IMR-90 (cell line): ENCODE measurements at regions not wholly inside any gene's neighbourhood (a gene's known extent, or its start where the extent isn't known, plus 50 kb on each side); places are given as distances from the start of the nearest gene placed in this dataset.

Experiments used
- ATAC-seq: fragments of 200-7000 bp; cut with Tn5 transposase; 2 replicates; pipeline ENCODE4 v1.9.1; 2020; ENCODE audit warnings: low read depth, mild to moderate bottlenecking, moderate library complexity
- BruUV-seq: library from RNA; stranded (reverse); fragments of 400-500 nt; replicated peaks from 2 replicates; lab custom pipeline; 2021; lab: Mats Ljungman, UMichigan
- CTCF ChIA-PET: fragments of 300-600 bp; formaldehyde crosslinking; extraction: SDS; loops from one replicate; lab custom pipeline; 2021; ENCODE audit warnings: antibody characterized with exemption; lab: Yijun Ruan, JAX
- POLR2A ChIA-PET: fragments of 300-600 bp; sonication (Branson Sonifier 250); formaldehyde crosslinking; loops from one replicate; lab custom pipeline; 2022; ENCODE audit warnings: antibody characterized with exemption; ENCODE audit not compliant: unreplicated experiment; lab: Charles Lee
- DNase-seq: peaks from one replicate; pipeline ENCODE4 v3.0.0; 2013
- H2AFZ ChIP-seq: replicated peaks from 2 replicates; pipeline ENCODE3; 2013; ENCODE audit warnings: low read length, mild to moderate bottlenecking; ENCODE audit not compliant: poor library complexity
- H2AK5ac ChIP-seq: 2 replicates; pipeline ENCODE4 v1.6.1; 2013; ENCODE audit warnings: low read depth, low read length, inconsistent platforms
- H2AK9ac ChIP-seq: replicated peaks from 2 replicates; pipeline ENCODE3; 2013; ENCODE audit warnings: mild to moderate bottlenecking, low read depth, low read length, moderate library complexity; ENCODE audit not compliant: poor library complexity
- H2BK120ac ChIP-seq: 2 replicates; pipeline ENCODE4 v1.6.1; 2013; ENCODE audit warnings: low read depth, low read length, inconsistent platforms
- H2BK15ac ChIP-seq: 3 replicates; pipeline ENCODE4 v1.6.1; 2013; ENCODE audit warnings: low read depth, low read length, inconsistent platforms
- H2BK20ac ChIP-seq: 2 replicates; pipeline ENCODE4 v1.6.1; 2013; ENCODE audit warnings: low read depth, mild to moderate bottlenecking, inconsistent platforms, low read length, moderate library complexity
- H2BK5ac ChIP-seq: 2 replicates; pipeline ENCODE4 v1.6.1; 2013; ENCODE audit warnings: mild to moderate bottlenecking, low read depth, low read length, inconsistent platforms; ENCODE audit not compliant: poor library complexity, severe bottlenecking
- H3K14ac ChIP-seq: replicated peaks from 2 replicates; pipeline ENCODE4 v1.6.1; 2013; ENCODE audit warnings: low read depth, low read length, inconsistent platforms
- H3K18ac ChIP-seq: 2 replicates; pipeline ENCODE4 v1.6.1; 2013; ENCODE audit warnings: low read depth, low read length, control low read depth
- H3K23ac ChIP-seq: 2 replicates; pipeline ENCODE4 v1.6.1; 2013; ENCODE audit warnings: low read depth, low read length, inconsistent platforms
- H3K27ac ChIP-seq: 2 replicates; pipeline ENCODE4 v1.5.1; 2013; ENCODE audit warnings: mild to moderate bottlenecking, control low read depth, low read length; ENCODE audit not compliant: insufficient read depth
- H3K27me3 ChIP-seq: 2 replicates; pipeline ENCODE4 v1.6.1; 2013; ENCODE audit warnings: low read length; ENCODE audit not compliant: control insufficient read depth, insufficient read depth
- H3K36me3 ChIP-seq: 2 replicates; pipeline ENCODE4 v1.6.1; 2013; ENCODE audit warnings: low read length, mixed read lengths; ENCODE audit not compliant: control insufficient read depth, insufficient read depth
- H3K4ac ChIP-seq: 2 replicates; pipeline ENCODE4 v1.6.1; 2013; ENCODE audit warnings: low read depth, low read length, inconsistent platforms
- H3K4me1 ChIP-seq: 2 replicates; pipeline ENCODE4 v1.6.1; 2013; ENCODE audit warnings: low read length, mixed read lengths; ENCODE audit not compliant: control insufficient read depth, insufficient read depth
- H3K4me2 ChIP-seq: 2 replicates; pipeline ENCODE4 v1.6.1; 2013; ENCODE audit warnings: low read depth, mild to moderate bottlenecking, control low read depth, low read length, moderate library complexity
- H3K4me3 ChIP-seq: 2 replicates; pipeline ENCODE4 v1.5.1; 2013; ENCODE audit warnings: low read depth, mild to moderate bottlenecking, control low read depth, low read length, moderate library complexity; ENCODE audit not compliant: insufficient read depth
- H3K56ac ChIP-seq: 2 replicates; pipeline ENCODE4 v1.6.1; 2013; ENCODE audit warnings: low read length, inconsistent platforms; ENCODE audit not compliant: insufficient read depth; ENCODE audit errors: extremely low read depth
- H3K79me1 ChIP-seq, 2 experiments: 2 replicates each; pipeline ENCODE4 v1.6.1; 2013; ENCODE audit warnings: low read length in 2 of 2, inconsistent platforms in 1 of 2, low read depth in 1 of 2
- H3K9ac ChIP-seq: 2 replicates; pipeline ENCODE4 v1.6.1; 2013; ENCODE audit warnings: low read depth, low read length, control low read depth
- H3K9me1 ChIP-seq: 2 replicates; pipeline ENCODE4 v1.6.1; 2013; ENCODE audit warnings: low read length, inconsistent platforms; ENCODE audit not compliant: insufficient read depth
- H3K9me3 ChIP-seq: 2 replicates; pipeline ENCODE4 v1.6.1; 2013; ENCODE audit warnings: low read length; ENCODE audit not compliant: control insufficient read depth, insufficient read depth
- H4K20me1 ChIP-seq: 2 replicates; pipeline ENCODE4 v1.6.1; 2013; ENCODE audit warnings: low read length, inconsistent platforms; ENCODE audit not compliant: insufficient read depth
- H4K5ac ChIP-seq: 2 replicates; pipeline ENCODE4 v1.6.1; 2013; ENCODE audit warnings: mild to moderate bottlenecking, low read depth, low read length, control low read depth
- H4K8ac ChIP-seq, 2 experiments: 2 replicates each; pipeline ENCODE4 v1.6.1; 2013; ENCODE audit warnings: low read depth in 2 of 2, low read length in 2 of 2, control low read depth in 1 of 2, inconsistent platforms in 1 of 2
- H4K91ac ChIP-seq: 2 replicates; pipeline ENCODE4 v1.6.1; 2013; ENCODE audit warnings: low read depth, low read length, inconsistent platforms; ENCODE audit not compliant: insufficient read depth
- BHLHE40 ChIP-seq: fragments of 150-350 bp; IDR thresholded peaks from 2 replicates; pipeline ENCODE4 v1.6.1; 2016; ENCODE audit warnings: mild to moderate bottlenecking, low read depth, low read length
- CEBPB ChIP-seq: IDR thresholded peaks from 2 replicates; pipeline ENCODE4 v1.6.1; 2012; ENCODE audit warnings: low read depth, low read length, improper control_type of control experiment
- MAZ ChIP-seq: IDR thresholded peaks from 2 replicates; pipeline ENCODE4 v1.6.1; 2012; ENCODE audit warnings: low read depth, mild to moderate bottlenecking, low read length, improper control_type of control experiment, moderate library complexity, borderline replicate concordance
- MXI1 ChIP-seq: IDR thresholded peaks from 2 replicates; pipeline ENCODE4 v1.6.1; 2012; ENCODE audit warnings: low read depth, mild to moderate bottlenecking, low read length, moderate library complexity, borderline replicate concordance
- RFX5 ChIP-seq: IDR thresholded peaks from 2 replicates; pipeline ENCODE4 v1.8.0; 2012; ENCODE audit warnings: low read depth, mild to moderate bottlenecking, low read length, moderate library complexity
- WGBS, 2 experiments: methylation state at CpG; one replicate each; pipeline versions ENCODE4 v1.1.5 to v1.1.7; 2013; ENCODE audit warnings: missing lambda C conversion rate in 2 of 2; ENCODE audit not compliant: insufficient read length in 1 of 2; ENCODE audit errors: extremely low coverage in 2 of 2; 5-methylcytosine and 5-hydroxymethylcytosine counted together
- dilution Hi-C: fragments of 300-500 bp; cut with HindIII; formaldehyde crosslinking; loops from one replicate; pipeline ENCODE4 v1.14.3; 2018; ENCODE audit warnings: low sequenced_read_pairs; ENCODE audit not compliant: unreplicated experiment
- in situ Hi-C: fragments of 300-500 bp; cut with MboI; formaldehyde crosslinking; loops from 3 replicates; pipeline ENCODE4 v1.14.3; 2019; ENCODE audit warnings: low sequenced_read_pairs, inconsistent platforms, mixed read lengths
- intact Hi-C: fragments of 100-400 bp; cut with micrococcal nuclease; formaldehyde crosslinking; loops from 2 replicates; pipeline ENCODE4 v1.10.0; 2022

- Histone ChIP-seq H3K79me1 (no peaks in the 10 kb centered on the region), H3K9me1 (peaks cover 10% of the 10 kb centered on the region; the same call in 1 of the 2 replicates), H3K36me3 (no peaks in the 10 kb centered on the region), H3K27ac (no peak overlapping the region), H3K56ac (no peak overlapping the region), H3K9me3 (no peaks in the 10 kb centered on the region), H2AK5ac (peak overlapping the region; percentile 72; the same call in 1 of the 2 replicates), H3K9ac (no peak overlapping the region), H2BK20ac (peak overlapping the region; percentile 0; the same call in 1 of the 2 replicates), H3K27me3 (no peaks in the 10 kb centered on the region), H4K91ac (no peak overlapping the region), H2AK9ac (no peak overlapping the region), H3K14ac (no peak overlapping the region), H2BK15ac (peak overlapping the region; percentile 62; the same call in 2 of the 3 replicates), H4K8ac (peak overlapping the region; percentile 49 to 77; a peak in 2 of 4 replicates), H3K4ac (no peak overlapping the region), H3K4me3 (no peak overlapping the region), H4K20me1 (no peaks in the 10 kb centered on the region), H3K4me2 (no peak overlapping the region), H2AFZ (no peak overlapping the region), H2BK120ac (no peak overlapping the region), H3K4me1 (peaks cover 20% of the 10 kb centered on the region), H3K18ac (no peak overlapping the region), H2BK5ac (no peak overlapping the region), H3K23ac (no peak overlapping the region), H4K5ac (no peak overlapping the region; the same call in none of the 2 replicates)
- TF ChIP-seq RFX5: no peak
- no peak for TF ChIP-seq BHLHE40
- no peak for TF ChIP-seq MAZ
- TF ChIP-seq MXI1: no peak
- no peak for TF ChIP-seq CEBPB
- intact Hi-C loops (loop anchor here (2.0 kb wide), 1 partner anchor 21 kb away; no protein-coding TSS in a partner anchor), in situ Hi-C loops (no loop called here), dilution Hi-C loops (no loop called here)
- BruUV-seq: no TSS peak
- ChIA-PET POLR2A (no interaction called here), CTCF (no interaction called here)
- WGBS, 2 experiments: no CpG with 5 or more reads among the region's 7 CpGs
- ATAC-seq: no peak
- DNase-seq: no peak
Measured at GRCh38 chr10:21313691-21314090, 211.8 kb downstream of the SKIDA1 start.
